CD14-positive monocyte (primary cell): ENCODE measurements at regions not wholly inside any gene's neighbourhood (a gene's known extent, or its start where the extent isn't known, plus 50 kb on each side); places are given as distances from the start of the nearest gene placed in this dataset.

ENCODE experiments used
- DNase-seq, 3 donors: peaks; one replicate each; pipeline ENCODE4 v3.0.0-alpha.2; 2011 to 2022
- H2AFZ ChIP-seq: 2 replicates; pipeline ENCODE4 v1.6.0; 2012; ENCODE audit warnings: mild to moderate bottlenecking, low read depth, low read length, inconsistent platforms; ENCODE audit not compliant: insufficient read depth, poor library complexity, severe bottlenecking
- H3K27ac ChIP-seq, 2 donors: 1 replicate in 1 of 2; 2 replicates in 1 of 2; pipeline ENCODE4 v1.5.1; 2012 to 2013; ENCODE audit warnings: low read length in 2 of 2, control low read depth in 1 of 2, inconsistent platforms in 1 of 2, low read depth in 1 of 2, mild to moderate bottlenecking in 1 of 2
- H3K27me3 ChIP-seq, 2 donors: one replicate each; pipeline versions ENCODE4 v1.6.0 to v1.6.1; 2011 to 2013; ENCODE audit warnings: low read length in 2 of 2; ENCODE audit not compliant: control insufficient read depth in 2 of 2, insufficient read depth in 2 of 2
- H3K36me3 ChIP-seq, 2 donors: replicated peaks in 1 of 2; 1 replicate in 1 of 2; 2 replicates in 1 of 2; pipeline versions ENCODE4 v1.5.1 to v1.6.1; 2012 to 2013; ENCODE audit warnings: low read length in 2 of 2, control low read depth in 1 of 2, inconsistent platforms in 1 of 2, mild to moderate bottlenecking in 1 of 2; ENCODE audit not compliant: insufficient read depth in 2 of 2, control insufficient read depth in 1 of 2
- H3K4me1 ChIP-seq, 2 donors: 1 replicate in 1 of 2; 2 replicates in 1 of 2; pipeline versions ENCODE4 v1.5.1 to v1.6.1; 2012 to 2013; ENCODE audit warnings: low read length in 2 of 2, control low read depth in 1 of 2, inconsistent platforms in 1 of 2, mild to moderate bottlenecking in 1 of 2, moderate library complexity in 1 of 2; ENCODE audit not compliant: insufficient read depth in 2 of 2, control insufficient read depth in 1 of 2
- H3K4me2 ChIP-seq: replicated peaks from 2 replicates; pipeline ENCODE3; 2012; ENCODE audit warnings: low read length, moderate library complexity, mild to moderate bottlenecking; ENCODE audit not compliant: poor library complexity, severe bottlenecking; ENCODE audit errors: extremely low read depth
- H3K4me3 ChIP-seq, 3 experiments: fragments of 200-600 bp in 1 of 3; sonication (generic) in 1 of 3; replicated peaks in 1 of 3; 1 replicate in 2 of 3; 2 replicates in 1 of 3; pipeline ENCODE4 v1.5.1; 2011 to 2013; ENCODE audit warnings: low read length in 3 of 3, mild to moderate bottlenecking in 3 of 3, control low read depth in 2 of 3, low read depth in 2 of 3, inconsistent platforms in 1 of 3, moderate library complexity in 1 of 3
- H3K79me2 ChIP-seq: 2 replicates; pipeline ENCODE4 v1.6.0; 2012; ENCODE audit warnings: mild to moderate bottlenecking, control low read depth, inconsistent platforms, low read length, moderate library complexity; ENCODE audit not compliant: insufficient read depth
- H3K9ac ChIP-seq: 2 replicates; pipeline ENCODE4 v1.6.0; 2017; ENCODE audit warnings: low read length, mild to moderate bottlenecking; ENCODE audit not compliant: insufficient read depth, poor library complexity, severe bottlenecking
- H3K9me3 ChIP-seq, 2 donors: replicated peaks in 1 of 2; 1 replicate in 1 of 2; 2 replicates in 1 of 2; pipeline versions ENCODE4 v1.5.1 to v1.6.1; 2012 to 2013; ENCODE audit warnings: low read length in 2 of 2, control low read depth in 1 of 2; ENCODE audit not compliant: control insufficient read depth in 1 of 2, insufficient read depth in 1 of 2
- H4K20me1 ChIP-seq: 2 replicates; pipeline ENCODE4 v1.6.0; 2012; ENCODE audit warnings: mild to moderate bottlenecking, low read length, control low read depth, moderate library complexity; ENCODE audit not compliant: insufficient read depth
- H3K27ac Mint-ChIP-seq, 7 donors: one replicate each; pipeline ENCODE4 v1.8.0; 2020; ENCODE audit warnings: mild to moderate bottlenecking in 7 of 7, mixed read lengths in 7 of 7, moderate library complexity in 6 of 7, inconsistent platforms in 2 of 7
- H3K27me3 Mint-ChIP-seq, 3 donors: one replicate each; pipeline ENCODE4 v1.8.0; 2021 to 2022; ENCODE audit warnings: low read depth in 3 of 3, mild to moderate bottlenecking in 3 of 3, mixed read lengths in 3 of 3, moderate library complexity in 3 of 3, inconsistent platforms in 1 of 3
- H3K36me3 Mint-ChIP-seq, 2 donors: one replicate each; pipeline ENCODE4 v1.8.0; 2020; ENCODE audit warnings: mixed read lengths in 2 of 2, inconsistent platforms in 1 of 2, mild to moderate bottlenecking in 1 of 2
- H3K4me1 Mint-ChIP-seq: one replicate; pipeline ENCODE4 v1.8.0; 2020; ENCODE audit warnings: mild to moderate bottlenecking, mixed read lengths
- H3K4me3 Mint-ChIP-seq, 2 donors: one replicate each; pipeline ENCODE4 v1.8.0; 2020; ENCODE audit warnings: mild to moderate bottlenecking in 2 of 2, mixed read lengths in 2 of 2, moderate library complexity in 1 of 2
- H3K9me3 Mint-ChIP-seq, 7 donors: one replicate each; pipeline ENCODE4 v1.8.0; 2020 to 2022; ENCODE audit warnings: mixed read lengths in 7 of 7, mild to moderate bottlenecking in 6 of 7, moderate library complexity in 6 of 7, inconsistent platforms in 2 of 7
- CTCF ChIP-seq: fragments of 200-600 bp; IDR thresholded peaks from one replicate; pipeline ENCODE4 v1.8.0; 2022; ENCODE audit warnings: antibody characterized with exemption, mild to moderate bottlenecking
- WGBS: methylation state at CpG from one replicate; pipeline ENCODE4 v1.1.5; 2013; ENCODE audit warnings: missing lambda C conversion rate; ENCODE audit not compliant: insufficient coverage; 5-methylcytosine and 5-hydroxymethylcytosine counted together
- intact Hi-C, 2 donors: fragments of 100-400 bp; cut with micrococcal nuclease; formaldehyde crosslinking; loops; one replicate each; pipeline versions ENCODE4 v1.15.0 to v1.15.1; 2023

GRCh38 chr5:39948867-39949468 is 524.2 kb upstream of the DAB2 start:
- H3K27ac Mint-ChIP-seq: peak overlapping the region in 3 of 7 donors; percentile 31 to 68 (median 34)

DNA sequence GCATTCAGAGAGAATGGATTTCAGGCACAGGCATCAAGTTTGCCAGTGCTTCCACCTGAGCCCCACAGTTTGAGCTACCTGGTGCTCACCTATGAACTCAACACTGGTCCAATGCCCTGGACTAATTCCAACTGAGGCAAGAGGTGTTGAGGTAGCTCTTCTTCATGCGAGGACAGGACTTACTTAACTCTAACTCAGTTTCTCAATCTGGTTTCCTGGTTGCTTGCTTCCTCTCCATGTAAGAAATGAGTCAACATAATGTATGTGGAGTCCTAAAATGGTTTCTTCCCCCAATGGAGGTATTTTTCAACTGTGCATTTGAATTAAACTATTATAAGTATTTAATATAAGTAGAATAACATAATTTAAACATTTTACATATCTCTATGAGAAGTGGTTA is 523.6 kb upstream of the DAB2 start:
- peak overlapping the region; percentile 46 to 92 (median 84) for H3K27ac Mint-ChIP-seq
- H3K9me3 ChIP-seq: no peaks in the 10 kb centered on the region
- no peak for TF ChIP-seq CTCF
- peaks cover 0 to 2% (median 1%) of the 10 kb centered on the region in 3 donors for H3K27me3 Mint-ChIP-seq
- peak in 2 of 3 donors; percentile 50 to 67 for DNase-seq
- H3K4me1 Mint-ChIP-seq: peaks cover 34% of the 10 kb centered on the region
- no peaks in the 10 kb centered on the region for H3K36me3 Mint-ChIP-seq
- H4K20me1 ChIP-seq: no peaks in the 10 kb centered on the region
- H3K4me3 Mint-ChIP-seq: no peak overlapping the region
- H3K9me3 Mint-ChIP-seq: peaks cover 0 to 7% (median 3%) of the 10 kb centered on the region in 7 donors
- no CpG with 5 or more reads among the region's 1 CpG for WGBS
- H3K27me3 ChIP-seq: no peaks in the 10 kb centered on the region
- peak overlapping the region; percentile 23 to 88 for H3K27ac ChIP-seq
- intact Hi-C loops: loop anchor here in 1 of 2 donors (5.0 kb wide), 2 partner anchors 739 to 784 kb away; no protein-coding TSS in a partner anchor
- H3K9ac ChIP-seq: no peak overlapping the region
- peaks cover 38 to 40% of the 10 kb centered on the region in 2 donors for H3K4me1 ChIP-seq
- no peaks in the 10 kb centered on the region for H3K36me3 ChIP-seq
- H3K4me2 ChIP-seq: peak overlapping the region; percentile 29
- H2AFZ ChIP-seq: peak overlapping the region; percentile 50
- peak overlapping the region in 1 of 3 experiments; percentile 13 for H3K4me3 ChIP-seq
- H3K79me2 ChIP-seq: no peaks in the 10 kb centered on the region

More at GRCh38 chr5:39948867-39949468, 524.2 kb upstream of the DAB2 start:
- DNase-seq: peak; percentile 37 to 61 (median 60)
- Mint-ChIP-seq H3K9me3 (peaks cover 0 to 7% (median 3%) of the 10 kb centered on the region in 7 donors), H3K4me3 (no peak overlapping the region), H3K4me1 (peaks cover 34% of the 10 kb centered on the region), H3K27me3 (peaks cover 0 to 2% (median 1%) of the 10 kb centered on the region in 3 donors), H3K36me3 (no peaks in the 10 kb centered on the region)
- H3K9me3 ChIP-seq: no peaks in the 10 kb centered on the region
- peak; percentile 77 for TF ChIP-seq CTCF
- no peaks in the 10 kb centered on the region for H3K79me2 ChIP-seq
- no peaks in the 10 kb centered on the region for H3K27me3 ChIP-seq
- WGBS: 100% methylated on average over 1 of the region's 2 CpGs
- no peak overlapping the region for H3K4me3 ChIP-seq
- peaks cover 38 to 40% of the 10 kb centered on the region in 2 donors for H3K4me1 ChIP-seq
- no peaks in the 10 kb centered on the region for H3K36me3 ChIP-seq
- H3K4me2 ChIP-seq: no peak overlapping the region
- H3K27ac ChIP-seq: no peak overlapping the region
- H4K20me1 ChIP-seq: no peaks in the 10 kb centered on the region
- no peak overlapping the region for H2AFZ ChIP-seq
- no peak overlapping the region for H3K9ac ChIP-seq
- intact Hi-C loops: loop anchor here in 1 of 2 donors (5.0 kb wide), 2 partner anchors 738 to 783 kb away; no protein-coding TSS in a partner anchor
